GM18873 (cell line): ENCODE measurements at regions not wholly inside any gene's neighbourhood (a gene's known extent, or its start where the extent isn't known, plus 50 kb on each side); places are given as distances from the start of the nearest gene placed in this dataset.

Experiments
- ATAC-seq: cut with Tn5 transposase; IDR thresholded peaks from one replicate; pipeline ENCODE4 v1.9.1; 2021; ENCODE audit warnings: mild to moderate bottlenecking, moderate library complexity, moderate number of reproducible peaks; ENCODE audit not compliant: unreplicated experiment, low FRiP score

- no peak for ATAC-seq
Measured at GRCh38 chr18:42582266-42582665, 533.2 kb downstream of the RIT2 start.

- no peak for ATAC-seq
Measured at GRCh38 chr18:42583283-42583731, 532.2 kb downstream of the RIT2 start.

- ATAC-seq: no peak
Measured at GRCh38 chr18:42586601-42587000, 528.9 kb downstream of the RIT2 start.

- ATAC-seq: no peak
Measured at GRCh38 chr18:42588786-42589185, 526.7 kb downstream of the RIT2 start.

- ATAC-seq: no peak
Measured at GRCh38 chr18:42604820-42605219, 510.7 kb downstream of the RIT2 start.

- no peak for ATAC-seq
Measured at GRCh38 chr18:42606886-42607495, 508.5 kb downstream of the RIT2 start.

GRCh38 chr18:42611134-42611533 lies 504.4 kb downstream of the RIT2 start:
- ATAC-seq: no peak

GRCh38 chr18:42614619-42615293 lies 500.7 kb downstream of the RIT2 start:
- no peak for ATAC-seq

- ATAC-seq: no peak
Measured at GRCh38 chr18:42617221-42617620, 498.3 kb downstream of the RIT2 start.

GRCh38 chr18:42619771-42620170 lies 495.7 kb downstream of the RIT2 start:
- ATAC-seq: no peak

- ATAC-seq: no peak
Measured at GRCh38 chr18:42620657-42621056, 494.8 kb downstream of the RIT2 start.

GRCh38 chr18:42623935-42624334 lies 491.6 kb downstream of the RIT2 start:
- ATAC-seq: no peak

GRCh38 chr18:42632801-42633200 lies 482.7 kb downstream of the RIT2 start:
- no peak for ATAC-seq

GRCh38 chr18:42635378-42636048 lies 480.0 kb downstream of the RIT2 start:
- no peak for ATAC-seq

- ATAC-seq: no peak
Measured at GRCh38 chr18:42636309-42636708, 479.2 kb downstream of the RIT2 start.

- no peak for ATAC-seq
Measured at GRCh38 chr18:42640160-42640559, 475.3 kb downstream of the RIT2 start.

- ATAC-seq: no peak
Measured at GRCh38 chr18:42641996-42642395, 473.5 kb downstream of the RIT2 start.

GRCh38 chr18:42644729-42645131 lies 470.8 kb downstream of the RIT2 start:
- ATAC-seq: no peak

- ATAC-seq: no peak
Measured at GRCh38 chr18:42649331-42650035, 466.0 kb downstream of the RIT2 start.

- ATAC-seq: no peak
Measured at GRCh38 chr18:42654556-42654955, 460.9 kb downstream of the RIT2 start.

GRCh38 chr18:42657551-42657950 lies 457.9 kb downstream of the RIT2 start:
- ATAC-seq: no peak
